GM19035 (cell line): ENCODE measurements at regions not wholly inside any gene's neighbourhood (a gene's known extent, or its start where the extent isn't known, plus 50 kb on each side); places are given as distances from the start of the nearest gene placed in this dataset.

Experiments used
- ATAC-seq: cut with Tn5 transposase; IDR thresholded peaks from one replicate; pipeline ENCODE4 v1.9.1; 2021; ENCODE audit not compliant: unreplicated experiment

GRCh38 chr6:23339268-23339667 lies 769.9 kb downstream of the HDGFL1 start:
- ATAC-seq = no peak

- no peak for ATAC-seq
Observed at GRCh38 chr6:23340271-23340670, 770.9 kb downstream of the HDGFL1 start.

GRCh38 chr6:23343610-23344306 lies 774.4 kb downstream of the HDGFL1 start:
- ATAC-seq = no peak

- no peak for ATAC-seq
Observed at GRCh38 chr6:23348185-23348584, 777.8 kb upstream of the NRSN1 start.

DNA sequence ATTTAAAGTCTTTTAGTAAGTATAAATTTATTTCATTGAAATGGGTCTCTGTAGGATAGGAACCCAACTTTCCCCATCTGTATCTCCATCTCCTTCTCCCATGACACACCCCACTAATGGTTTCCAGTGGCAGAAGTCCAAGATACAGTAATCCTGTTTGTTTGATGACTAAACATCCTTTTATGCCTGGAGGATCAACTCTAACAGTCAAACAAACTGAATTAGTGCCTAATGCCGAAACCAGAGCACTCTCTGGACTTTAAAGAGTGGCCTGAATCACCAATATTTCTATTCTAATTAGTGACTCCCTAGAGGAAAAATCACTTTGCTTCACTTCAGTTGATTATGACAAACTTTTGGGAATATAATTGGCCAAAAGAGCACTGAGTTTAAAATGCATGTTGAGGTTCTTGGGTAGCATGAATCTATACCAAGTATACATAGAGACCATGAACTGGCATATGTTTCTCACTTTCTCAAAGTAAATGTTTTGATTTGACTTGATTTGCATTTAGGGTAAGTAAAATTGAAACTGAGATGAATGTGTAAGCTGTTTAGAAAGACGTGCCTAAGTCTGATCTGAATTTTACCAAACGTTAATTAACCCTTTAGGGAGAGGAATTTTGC lies 776.4 kb upstream of the NRSN1 start:
- no peak for ATAC-seq

- no peak for ATAC-seq
Observed at GRCh38 chr6:23350752-23351453, 775.1 kb upstream of the NRSN1 start.

DNA sequence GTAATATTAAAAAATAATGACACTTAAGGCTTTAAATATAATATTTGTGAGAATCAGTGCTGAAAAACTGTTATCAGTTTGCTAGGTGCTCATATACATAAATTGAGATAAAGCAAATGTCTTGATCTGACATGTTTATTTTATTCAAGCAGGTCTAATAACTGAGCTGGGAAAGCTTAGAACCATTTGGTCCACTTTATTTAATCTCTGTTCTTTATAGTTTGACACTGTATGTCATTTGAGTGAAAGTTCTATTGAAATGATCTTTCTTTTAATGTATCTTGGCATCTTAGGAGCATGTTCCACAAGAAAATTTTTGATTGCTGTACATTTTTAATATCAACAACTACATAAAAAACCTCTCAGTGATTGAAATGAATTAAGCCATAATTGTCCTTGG lies 772.0 kb upstream of the NRSN1 start:
- no peak for ATAC-seq

DNA sequence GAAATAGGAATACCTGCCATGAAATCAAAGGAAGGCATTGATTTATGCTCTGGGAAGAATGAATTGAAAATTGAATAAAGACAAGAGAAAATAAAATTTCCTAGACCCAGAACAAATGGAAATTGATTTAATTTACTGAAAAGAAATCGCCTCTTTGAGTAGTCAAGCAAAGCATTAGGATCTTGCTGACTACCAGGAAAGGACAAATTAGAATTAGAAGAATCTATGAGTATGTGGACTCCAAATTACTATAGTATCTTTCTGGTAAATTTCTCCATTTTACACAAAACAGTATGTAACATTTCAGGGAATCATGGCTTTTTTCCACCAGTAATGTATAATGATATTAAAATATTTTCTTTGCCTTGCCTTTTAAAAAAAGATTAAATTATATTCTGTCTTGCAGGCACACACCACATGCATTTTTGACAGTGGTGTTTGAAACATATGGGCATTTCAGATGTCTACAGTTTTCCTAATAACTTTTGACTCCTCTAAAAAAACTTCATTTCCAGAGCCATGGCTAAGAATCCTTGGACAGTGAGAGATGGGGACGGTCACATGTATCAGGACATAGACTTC lies 768.7 kb upstream of the NRSN1 start:
- ATAC-seq = no peak

GRCh38 chr6:23365732-23366131 lies 760.3 kb upstream of the NRSN1 start:
- no peak for ATAC-seq

GRCh38 chr6:23367311-23367710 lies 758.7 kb upstream of the NRSN1 start:
- ATAC-seq = no peak

GRCh38 chr6:23368557-23368956 lies 757.5 kb upstream of the NRSN1 start:
- ATAC-seq = no peak

DNA sequence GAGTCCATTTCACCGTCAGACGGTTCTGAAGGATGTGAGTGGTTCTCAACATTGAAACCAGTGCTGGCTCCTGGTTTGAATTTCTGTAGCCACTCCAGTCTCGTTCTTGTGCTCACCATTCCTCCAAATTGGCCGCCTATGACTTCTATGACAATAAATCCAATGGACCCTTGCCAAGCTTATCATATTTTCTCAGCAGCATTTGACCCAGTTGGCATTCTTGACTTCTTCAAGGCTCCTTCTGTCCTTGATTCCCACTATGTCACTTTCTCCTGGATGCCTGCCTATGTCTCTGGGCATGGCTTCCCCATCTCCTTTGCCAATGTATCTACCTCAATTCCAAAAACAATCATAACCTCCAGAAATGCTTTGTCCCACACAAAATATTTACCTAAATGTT lies 756.0 kb upstream of the NRSN1 start:
- no peak for ATAC-seq

DNA sequence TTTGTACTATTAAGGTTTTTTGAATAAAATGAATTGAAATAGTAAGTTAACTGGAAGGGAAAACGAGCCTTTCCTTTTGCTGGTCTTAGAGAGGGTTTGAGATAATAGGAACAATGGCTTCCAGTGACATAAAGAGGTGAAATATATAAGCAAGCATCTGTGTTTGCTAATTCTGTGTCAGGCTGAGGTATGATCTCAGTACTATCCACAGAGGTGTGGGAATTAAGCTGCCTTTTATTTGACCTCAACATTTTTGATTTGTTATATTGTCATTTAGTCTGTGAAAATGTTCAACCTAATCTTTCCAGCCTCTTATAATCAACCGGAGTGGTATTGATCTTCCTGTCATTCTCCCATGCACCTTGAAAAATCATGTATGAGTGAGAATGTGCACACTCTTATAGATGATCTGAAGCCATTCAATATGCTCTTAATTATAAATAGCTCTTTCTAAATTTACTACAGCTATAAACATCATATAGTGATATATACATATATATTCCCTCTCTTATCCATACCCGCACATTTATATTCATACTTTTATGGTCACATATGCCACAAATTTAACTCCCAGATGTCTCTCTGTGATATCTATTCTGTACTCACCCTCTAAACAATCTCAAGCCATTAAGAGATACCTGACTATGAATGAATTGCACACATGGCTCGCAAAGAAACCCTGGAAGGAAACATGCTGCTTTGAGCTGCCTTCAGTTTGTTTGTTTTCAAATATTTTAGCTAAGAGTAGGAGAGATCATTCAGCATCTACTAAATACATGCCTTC lies 754.7 kb upstream of the NRSN1 start:
- ATAC-seq = no peak

DNA sequence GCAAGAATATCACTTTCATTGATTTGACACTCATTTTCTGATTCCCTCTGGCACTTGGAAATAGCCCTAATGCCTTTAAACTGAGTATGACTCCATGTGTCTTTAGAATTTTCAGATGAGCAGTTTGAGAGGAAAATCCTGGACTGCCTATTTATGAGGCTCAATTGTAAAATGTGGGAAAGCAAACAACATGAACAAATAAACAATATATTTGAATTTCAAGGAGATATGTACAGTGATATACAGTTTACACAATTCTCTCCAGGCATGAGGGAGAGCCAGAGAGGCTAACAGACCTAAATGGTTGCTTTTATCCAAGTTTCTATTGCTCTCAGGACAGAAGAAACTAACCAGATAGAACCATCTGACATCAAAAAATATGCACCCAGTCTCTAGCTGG lies 748.2 kb upstream of the NRSN1 start:
- no peak for ATAC-seq

GRCh38 chr6:23380465-23380864 lies 745.5 kb upstream of the NRSN1 start:
- no peak for ATAC-seq

DNA sequence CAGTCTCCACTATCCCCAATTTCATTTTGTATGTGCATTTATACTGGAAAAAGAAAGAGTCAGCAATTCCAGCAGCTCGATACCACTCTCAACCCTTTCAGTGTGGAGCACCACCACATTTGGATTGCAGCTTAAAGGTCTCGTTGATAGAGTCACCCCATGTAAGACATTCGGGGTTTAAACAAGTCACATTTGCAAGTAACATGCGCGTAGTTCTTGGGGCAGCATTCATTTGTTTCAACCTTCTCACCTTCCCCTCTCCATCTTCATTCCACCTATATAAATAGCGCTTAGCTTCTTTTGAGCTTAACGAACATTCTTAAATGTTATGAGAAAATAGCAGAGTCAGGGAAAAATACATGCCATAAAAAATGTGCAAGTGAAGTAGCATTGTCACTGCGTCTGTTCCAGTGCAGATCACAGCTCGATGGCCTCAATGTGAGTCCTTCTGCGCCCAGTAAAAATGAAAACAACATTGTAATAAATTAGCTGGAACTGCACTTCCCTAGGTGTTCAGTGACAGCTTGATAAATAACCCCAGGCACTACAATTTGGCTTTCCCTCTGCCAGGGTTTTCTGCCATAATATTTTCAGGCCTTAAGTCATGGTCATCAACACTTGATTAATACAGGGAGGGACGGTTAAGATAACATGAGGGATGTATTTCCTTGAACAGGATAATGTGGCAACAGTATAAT lies 737.8 kb upstream of the NRSN1 start:
- no peak for ATAC-seq

DNA sequence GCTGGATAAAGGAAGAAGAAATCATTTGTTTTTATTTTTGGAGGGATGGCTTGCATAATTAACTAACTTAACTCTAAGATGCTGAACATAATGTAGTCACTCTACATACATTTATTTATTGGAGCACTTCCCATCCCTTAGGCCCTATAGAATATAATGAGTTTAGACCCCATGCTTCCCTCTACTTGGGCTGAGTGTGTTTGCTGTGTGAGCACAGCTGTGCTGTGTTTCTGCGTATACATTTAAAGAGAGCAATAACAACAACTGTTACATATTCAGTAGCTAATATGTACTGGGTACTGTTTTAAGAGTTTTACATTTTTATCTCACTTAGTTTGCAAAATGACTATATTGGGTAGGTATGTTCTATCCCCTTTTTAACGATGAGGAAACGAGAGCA lies 736.6 kb upstream of the NRSN1 start:
- ATAC-seq = no peak

DNA sequence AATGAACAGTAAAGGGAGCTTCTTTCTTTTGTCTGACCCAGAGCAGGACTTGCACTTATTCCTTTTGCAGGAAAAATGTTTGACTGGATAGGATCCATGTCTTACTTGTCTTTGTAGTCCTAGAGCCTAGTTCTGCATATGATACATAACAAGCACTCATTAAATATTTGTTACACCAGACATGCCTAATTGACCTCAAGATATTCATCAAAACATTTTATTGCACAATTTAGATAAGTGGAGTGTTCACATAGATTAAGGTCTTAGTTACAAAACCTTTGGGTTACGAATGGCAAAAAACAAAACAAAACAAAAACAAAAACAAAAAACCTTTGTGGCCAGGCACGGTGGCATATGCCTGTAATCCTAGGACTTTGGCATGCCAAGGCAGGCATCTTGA lies 735.8 kb upstream of the NRSN1 start:
- ATAC-seq = no peak

DNA sequence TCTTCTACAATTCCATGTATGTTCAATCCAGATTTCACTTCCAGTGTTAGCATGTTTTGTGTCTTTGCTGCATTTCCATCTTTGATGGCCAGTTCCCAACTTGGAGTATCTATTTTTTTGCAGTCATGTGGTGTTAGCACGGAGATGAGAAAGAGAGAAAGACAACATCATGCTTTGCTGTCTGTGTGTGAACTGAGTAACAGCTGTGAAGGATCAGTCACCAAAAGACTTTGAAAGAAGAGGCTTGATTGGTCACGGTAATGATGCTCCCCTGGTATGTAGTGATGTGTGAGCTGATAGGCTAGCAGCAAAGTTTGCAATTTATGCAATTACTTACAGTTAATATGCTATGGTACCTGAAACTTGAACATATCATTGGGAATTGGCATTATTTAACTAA lies 731.3 kb upstream of the NRSN1 start:
- ATAC-seq = no peak

DNA sequence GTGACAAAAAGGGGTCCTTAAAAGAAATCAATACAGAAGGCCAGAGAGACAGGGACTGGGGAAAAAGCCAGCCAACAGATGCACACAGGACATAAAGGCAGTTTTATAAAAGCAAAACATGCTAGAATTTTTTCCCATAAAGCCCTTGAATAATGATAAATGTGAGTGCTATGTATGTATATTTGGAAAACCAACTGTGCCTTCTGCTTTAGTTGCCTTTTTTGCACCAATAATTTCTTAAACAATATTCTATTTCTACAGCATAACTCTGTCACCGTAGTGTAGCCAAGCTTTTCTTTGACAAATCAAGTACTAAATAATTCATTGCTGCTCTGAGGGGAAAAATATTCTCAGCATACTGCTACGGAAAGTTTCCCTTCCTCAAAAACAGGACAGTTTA lies 730.6 kb upstream of the NRSN1 start:
- no peak for ATAC-seq

- ATAC-seq = no peak
Observed at GRCh38 chr6:23396949-23397348, 729.1 kb upstream of the NRSN1 start.
